OCI-LY3 (cell line): ENCODE measurements at regions not wholly inside any gene's neighbourhood (a gene's known extent, or its start where the extent isn't known, plus 50 kb on each side); places are given as distances from the start of the nearest gene placed in this dataset.
"Not testable (repeated sequence)": the region's sequence is repeated elsewhere in the genome, so short reads cannot be mapped to it uniquely, and the experiment has no call there.

Experiments used
- H2AFZ ChIP-seq: fragments of 200-600, 300-600 bp; shearing (Covaris generic); 2 replicates; pipeline ENCODE4 v1.6.0; 2014; ENCODE audit warnings: antibody characterized with exemption, low read depth, low read length
- H3K27ac ChIP-seq: fragments of 200-600, 300-600 bp; sonication (generic); 2 replicates; pipeline ENCODE4 v1.5.1; 2014; ENCODE audit warnings: mild to moderate bottlenecking, low read length, moderate library complexity, mixed read lengths
- H3K27me3 ChIP-seq: fragments of 200-600, 300-600 bp; sonication (generic); 2 replicates; pipeline ENCODE4 v1.6.1; 2014; ENCODE audit warnings: low read depth, low read length, mixed read lengths
- H3K36me3 ChIP-seq: fragments of 200-600, 300-600 bp; sonication (generic); replicated peaks from 2 replicates; pipeline ENCODE3; 2014; ENCODE audit warnings: low read depth, low read length, mixed read lengths
- H3K4me1 ChIP-seq: fragments of 300-600, 200-600 bp; sonication (generic); 2 replicates; pipeline ENCODE4 v1.6.1; 2014; ENCODE audit warnings: low read length, mixed read lengths
- H3K4me2 ChIP-seq: fragments of 200-600, 300-600 bp; sonication (generic); 2 replicates; pipeline ENCODE4 v1.6.1; 2014; ENCODE audit warnings: low read length, mixed read lengths
- H3K4me3 ChIP-seq: fragments of 300-600, 200-600 bp; sonication (generic); 2 replicates; pipeline ENCODE4 v1.5.1; 2014; ENCODE audit warnings: antibody characterized with exemption, mild to moderate bottlenecking, low read length, moderate library complexity
- H3K79me2 ChIP-seq: fragments of 300-600, 200-600 bp; shearing (Covaris generic); 2 replicates; pipeline ENCODE4 v1.6.1; 2014; ENCODE audit warnings: mild to moderate bottlenecking, low read length, mixed read lengths
- H3K9ac ChIP-seq: fragments of 300-600, 200-600 bp; shearing (Covaris generic); 2 replicates; pipeline ENCODE4 v1.6.0; 2014; ENCODE audit warnings: mild to moderate bottlenecking, low read length, moderate library complexity
- H3K9me3 ChIP-seq: fragments of 200-600, 300-600 bp; shearing (Covaris generic); 2 replicates; pipeline ENCODE4 v1.6.1; 2014; ENCODE audit warnings: low read length, mixed read lengths; ENCODE audit not compliant: insufficient read depth
- H4K20me1 ChIP-seq: fragments of 200-600, 300-600 bp; sonication (generic); 2 replicates; pipeline ENCODE4 v1.6.1; 2016; ENCODE audit warnings: low read length, mixed read lengths; ENCODE audit not compliant: insufficient read depth
- CTCF ChIP-seq: fragments of 200-600, 300-600 bp; sonication (generic); IDR thresholded peaks from 2 replicates; pipeline ENCODE4 v1.5.1; 2014; ENCODE audit warnings: antibody characterized with exemption, low read length, low read depth
- EZH2phosphoT487 ChIP-seq: fragments of 200-600 bp; shearing (Covaris generic); IDR thresholded peaks from 2 replicates; pipeline ENCODE4 v1.6.1; 2018; ENCODE audit warnings: antibody characterized with exemption, mixed run types, low read depth

- no peaks in the 10 kb centered on the region for H3K9me3 ChIP-seq
- H3K4me2 ChIP-seq = no peak overlapping the region
- no peaks in the 10 kb centered on the region for H3K36me3 ChIP-seq
- no peaks in the 10 kb centered on the region for H3K79me2 ChIP-seq
- no peak overlapping the region for H3K9ac ChIP-seq
- H4K20me1 ChIP-seq = no peaks in the 10 kb centered on the region
- TF ChIP-seq CTCF = no peak
- TF ChIP-seq EZH2phosphoT487 = no peak
- no peaks in the 10 kb centered on the region for H3K27me3 ChIP-seq
- no peak overlapping the region for H3K4me3 ChIP-seq
- no peaks in the 10 kb centered on the region for H3K4me1 ChIP-seq
- no peak overlapping the region for H2AFZ ChIP-seq
- no peak overlapping the region for H3K27ac ChIP-seq
Measured at GRCh38 chr3:174581558-174581957, 277.6 kb upstream of the NAALADL2 start.

- no peak overlapping the region for H2AFZ ChIP-seq
- H3K4me2 ChIP-seq = no peak overlapping the region
- H3K36me3 ChIP-seq = no peaks in the 10 kb centered on the region
- TF ChIP-seq CTCF = no peak
- no peak for TF ChIP-seq EZH2phosphoT487
- no peaks in the 10 kb centered on the region for H3K9me3 ChIP-seq
- H3K4me3 ChIP-seq = no peak overlapping the region
- H4K20me1 ChIP-seq = no peaks in the 10 kb centered on the region
- no peaks in the 10 kb centered on the region for H3K27me3 ChIP-seq
- H3K79me2 ChIP-seq = no peaks in the 10 kb centered on the region
- no peak overlapping the region for H3K27ac ChIP-seq
- no peak overlapping the region for H3K9ac ChIP-seq
- H3K4me1 ChIP-seq = no peaks in the 10 kb centered on the region
Measured at GRCh38 chr3:174583396-174583795, 275.7 kb upstream of the NAALADL2 start.

GRCh38 chr3:174587137-174587536, 272.0 kb upstream of the NAALADL2 start:
- H3K27ac ChIP-seq, H3K4me3 ChIP-seq, H3K79me2 ChIP-seq, H3K27me3 ChIP-seq, H3K4me1 ChIP-seq, H3K9me3 ChIP-seq, H3K9ac ChIP-seq, H2AFZ ChIP-seq, H4K20me1 ChIP-seq, H3K4me2 ChIP-seq, H3K36me3 ChIP-seq: not testable (repeated sequence)

- Histone ChIP-seq H3K4me3 (no peak overlapping the region), H2AFZ (0 out of 2 replicates have a peak overlapping the region, but pooled peaks have one; percentile 17), H3K9ac (no peak overlapping the region), H3K27me3 (no peaks in the 10 kb centered on the region), H3K9me3 (no peaks in the 10 kb centered on the region), H3K79me2 (no peaks in the 10 kb centered on the region), H3K27ac (no peak overlapping the region), H4K20me1 (no peaks in the 10 kb centered on the region), H3K4me1 (peaks cover 11% of the 10 kb centered on the region), H3K4me2 (peak overlapping the region; percentile 31), H3K36me3 (no peaks in the 10 kb centered on the region)
- no peak for TF ChIP-seq EZH2phosphoT487
- no peak for TF ChIP-seq CTCF
Measured at GRCh38 chr3:174596447-174596982, 262.6 kb upstream of the NAALADL2 start.
